Prostate gland (tissue), 2 donors: ENCODE measurements at regions not wholly inside any gene's neighbourhood (a gene's known extent, or its start where the extent isn't known, plus 50 kb on each side); places are given as distances from the start of the nearest gene placed in this dataset.

Experiments used
- CTCF ChIP-seq, 4 experiments: fragments of 200-600 bp in 2 of 4; fragments of 450-650 bp in 2 of 4; sonication (generic) in 2 of 4; IDR thresholded peaks; 1 replicate in 3 of 4; 2 replicates in 1 of 4; pipeline ENCODE4 v1.5.1; 2016 to 2019; ENCODE audit warnings: antibody characterized with exemption in 4 of 4, mild to moderate bottlenecking in 2 of 4, moderate library complexity in 2 of 4
- POLR2A ChIP-seq: fragments of 450-650 bp; IDR thresholded peaks from one replicate; pipeline ENCODE4 v1.6.1; 2016; ENCODE audit warnings: antibody characterized with exemption, mild to moderate bottlenecking
- POLR2AphosphoS5 ChIP-seq: sonication (generic); formaldehyde crosslinking; IDR thresholded peaks from one replicate; pipeline ENCODE4 v1.6.1; 2017; ENCODE audit warnings: antibody characterized with exemption

GRCh38 chr9:80086822-80087345 lies 515.1 kb downstream of the TLE4 start:
- no peak for TF ChIP-seq CTCF (IDR thresholded peaks at IDR 0.05)
- no peak for TF ChIP-seq POLR2A
- TF ChIP-seq POLR2AphosphoS5: no peak
